HG03066 (cell line): ENCODE measurements at regions not wholly inside any gene's neighbourhood (a gene's known extent, or its start where the extent isn't known, plus 50 kb on each side); places are given as distances from the start of the nearest gene placed in this dataset.

Source experiments
- ATAC-seq: cut with Tn5 transposase; IDR thresholded peaks from one replicate; pipeline ENCODE4 v1.9.1; 2021; ENCODE audit warnings: low read depth; ENCODE audit not compliant: unreplicated experiment

DNA sequence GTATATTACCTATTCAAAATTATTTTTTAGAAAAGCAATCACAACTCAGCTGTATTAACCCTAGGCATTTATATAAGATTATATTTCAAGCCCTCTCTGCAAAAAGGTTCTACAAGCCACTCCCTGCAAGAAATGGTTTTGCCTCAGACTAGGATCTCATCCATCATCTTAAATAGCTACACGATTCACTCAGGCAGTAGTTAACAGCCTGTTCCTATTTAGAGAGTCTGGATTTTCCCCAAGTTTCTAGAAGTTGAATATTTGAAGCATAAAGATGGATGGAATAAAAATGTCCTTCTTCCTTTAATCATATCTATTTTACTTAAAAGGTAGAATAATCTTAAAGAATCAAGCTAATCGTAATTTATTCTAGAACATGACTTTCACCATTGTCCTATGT, 167.1 kb upstream of the STK17B start:
- no peak for ATAC-seq

DNA sequence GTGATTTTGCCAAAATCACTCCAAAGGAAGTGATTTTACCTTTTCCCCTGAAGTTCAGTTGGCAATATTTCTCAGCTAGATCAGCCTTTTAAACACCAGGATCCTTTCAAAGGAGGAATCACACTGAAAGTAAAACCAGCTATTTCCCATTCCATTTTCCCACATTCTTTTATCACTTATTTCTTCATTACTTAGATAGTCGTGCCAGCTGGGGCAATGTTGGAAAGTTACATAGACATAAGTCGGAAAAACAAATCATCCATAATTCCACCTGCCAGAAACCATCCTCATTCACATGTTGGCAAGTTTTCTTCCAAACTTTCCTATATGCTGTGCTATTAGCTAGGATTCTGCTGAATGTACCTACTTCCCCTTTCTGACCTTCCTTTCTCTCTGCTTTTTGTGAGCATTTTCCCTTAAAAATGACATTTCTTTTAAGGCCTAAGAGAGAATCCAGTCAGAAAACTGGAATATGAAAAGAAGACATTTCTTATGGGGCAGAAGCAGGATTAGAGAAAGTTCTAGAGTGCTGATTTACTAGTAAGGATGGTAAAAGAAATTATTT, 170.0 kb upstream of the STK17B start:
- ATAC-seq, result no peak

DNA sequence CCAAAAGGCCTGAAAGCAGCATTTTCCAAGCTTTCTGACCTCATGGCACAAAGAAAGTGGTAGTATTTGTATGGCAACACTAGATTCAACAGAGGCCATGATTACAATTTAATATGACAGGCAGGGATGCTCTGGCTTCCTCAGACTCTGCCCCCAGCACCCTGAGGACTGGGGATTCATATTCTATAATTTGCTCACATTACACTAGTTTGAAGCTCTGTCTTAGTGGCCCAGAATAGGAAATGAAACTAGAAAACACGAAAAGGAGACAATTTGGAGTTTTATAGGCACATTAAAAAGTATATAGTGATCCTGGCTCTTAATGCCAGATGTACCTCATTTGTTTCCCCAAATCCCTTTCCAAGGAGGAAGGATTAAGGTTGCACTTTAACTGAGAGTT, 173.0 kb upstream of the STK17B start:
- no peak for ATAC-seq

DNA sequence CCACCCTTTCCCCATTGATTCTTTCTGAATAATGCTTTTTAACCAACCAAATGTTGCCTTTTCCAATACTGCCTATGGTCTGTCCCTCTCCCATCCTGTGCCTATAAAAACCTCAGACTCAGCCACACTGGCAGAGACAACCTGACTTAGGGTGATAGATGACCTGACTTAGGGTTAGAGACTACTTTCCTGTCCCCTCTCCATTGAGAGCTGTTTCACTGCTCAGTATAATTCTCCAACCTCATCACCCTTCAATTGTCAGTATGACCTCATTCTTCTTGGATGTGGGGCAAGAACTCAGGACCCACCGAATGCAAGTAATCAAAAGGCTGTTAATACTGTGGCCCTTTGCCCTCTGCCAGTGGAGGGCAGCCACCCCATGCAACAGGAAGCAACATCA, 182.3 kb upstream of the STK17B start:
- no peak for ATAC-seq

DNA sequence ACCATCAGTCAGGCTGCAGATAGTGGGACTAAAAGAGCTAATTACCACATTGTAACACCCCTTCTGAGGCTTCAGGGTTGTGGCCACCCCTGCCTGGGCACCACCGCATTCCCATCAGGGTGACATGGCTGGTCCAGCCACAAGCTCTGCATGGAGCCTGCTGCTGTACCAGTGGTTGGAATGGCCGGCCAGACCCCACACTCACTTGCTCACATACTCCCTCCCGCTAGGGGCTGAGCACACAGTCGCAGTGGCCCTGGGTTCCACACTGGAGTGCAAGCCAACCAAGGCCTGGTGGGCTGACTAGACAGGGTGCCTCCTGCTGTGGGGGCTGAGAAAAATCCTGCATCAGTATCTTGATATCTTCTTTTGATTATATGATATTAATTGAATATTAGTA, 182.8 kb upstream of the STK17B start:
- no peak for ATAC-seq

DNA sequence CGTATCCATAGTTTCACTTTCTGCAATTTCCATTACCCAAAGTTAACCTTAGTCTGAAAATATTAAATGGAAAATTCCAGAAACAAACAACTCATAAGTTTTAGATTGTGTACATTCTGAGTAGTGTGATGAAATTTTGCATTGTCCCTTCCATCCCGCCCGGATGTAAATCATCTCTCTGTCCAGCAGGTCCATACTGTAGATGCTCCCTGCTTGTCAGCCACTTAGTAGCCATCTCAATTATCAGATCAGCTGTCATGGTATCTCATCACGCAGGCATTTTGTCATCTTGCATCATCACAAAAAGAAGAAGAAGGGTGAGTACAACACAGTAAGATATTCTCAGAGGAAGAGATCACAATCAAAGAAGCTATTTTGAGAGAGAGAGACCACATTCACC, 185.0 kb upstream of the STK17B start:
- no peak for ATAC-seq

DNA sequence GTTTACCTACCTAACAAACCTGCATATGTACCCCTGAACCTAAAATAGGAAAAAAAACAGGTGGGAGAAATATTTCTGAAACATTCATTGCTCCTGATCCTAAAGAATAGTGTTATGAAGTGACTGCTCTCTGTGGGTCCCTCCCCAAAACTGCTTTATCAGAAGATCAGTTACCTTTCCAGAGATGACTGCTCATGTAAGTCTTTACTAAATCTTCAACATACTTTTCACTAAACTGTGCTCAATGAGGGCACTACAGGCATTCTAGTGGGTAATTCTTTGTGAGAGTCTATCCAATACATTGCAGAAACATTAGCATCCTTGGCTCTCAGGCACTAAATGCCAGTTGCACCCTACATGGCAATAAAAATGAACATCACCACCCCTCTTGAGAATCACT, 189.3 kb upstream of the STK17B start:
- ATAC-seq, result no peak

DNA sequence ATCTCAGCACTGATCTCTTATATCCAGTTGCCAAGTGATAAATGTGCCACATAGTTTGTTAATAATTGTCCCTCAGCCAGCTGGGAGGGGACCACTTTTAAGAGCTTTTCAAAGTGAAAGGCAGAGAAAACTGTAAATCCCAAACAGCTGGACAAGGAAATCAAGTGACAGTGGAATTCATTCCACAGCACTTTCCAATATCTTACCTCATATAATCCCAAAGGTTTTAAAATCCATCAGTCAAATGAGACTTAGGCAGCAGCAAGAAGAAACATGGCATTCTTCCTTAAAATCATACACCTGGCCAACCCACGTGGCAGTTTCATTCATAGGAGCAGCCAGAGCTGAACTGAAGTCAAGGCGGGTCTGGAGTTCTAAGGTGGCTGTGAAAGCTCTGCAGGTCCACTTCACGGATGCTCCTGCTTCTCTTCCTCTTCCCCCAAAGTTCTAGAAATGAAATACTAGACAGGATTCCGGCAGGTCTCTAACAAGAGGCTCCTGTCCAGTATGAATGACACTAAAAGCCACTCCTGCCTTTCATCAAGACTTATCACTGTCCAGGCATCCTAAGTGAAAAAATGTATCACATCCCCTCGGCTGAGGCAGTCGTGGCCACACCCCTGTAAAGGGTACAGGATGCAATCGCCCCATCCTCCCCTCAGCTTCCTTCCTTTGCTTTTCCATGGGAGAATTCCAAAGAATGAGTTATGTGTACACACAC, 190.4 kb upstream of the STK17B start:
- ATAC-seq, result no peak

DNA sequence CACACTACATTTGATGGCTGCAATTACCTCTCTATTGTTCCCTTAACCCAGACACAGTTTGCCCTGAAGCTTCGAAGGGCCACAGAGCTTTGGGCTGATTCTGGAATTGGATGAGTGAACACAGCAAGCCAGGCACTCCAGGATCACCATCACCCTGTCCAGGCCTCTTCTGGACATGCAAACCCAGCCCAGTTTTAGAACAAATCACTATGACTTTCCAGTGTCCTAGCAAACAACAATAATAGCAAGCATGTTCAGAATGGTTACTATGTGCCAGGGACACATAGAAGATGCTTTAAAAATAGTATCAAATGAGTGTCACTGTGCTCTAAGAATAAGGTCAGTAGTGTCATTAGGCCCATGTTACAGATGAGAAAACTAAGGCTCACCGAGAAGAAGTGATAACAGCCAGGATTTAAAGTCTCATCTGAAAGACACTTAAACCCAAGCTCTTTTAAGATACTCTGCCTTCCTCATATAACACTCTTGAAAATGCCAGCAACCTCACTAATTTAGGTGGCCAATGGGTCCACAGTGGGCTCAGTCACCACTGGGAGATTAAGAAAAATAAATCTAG, 191.7 kb upstream of the STK17B start:
- no peak for ATAC-seq

DNA sequence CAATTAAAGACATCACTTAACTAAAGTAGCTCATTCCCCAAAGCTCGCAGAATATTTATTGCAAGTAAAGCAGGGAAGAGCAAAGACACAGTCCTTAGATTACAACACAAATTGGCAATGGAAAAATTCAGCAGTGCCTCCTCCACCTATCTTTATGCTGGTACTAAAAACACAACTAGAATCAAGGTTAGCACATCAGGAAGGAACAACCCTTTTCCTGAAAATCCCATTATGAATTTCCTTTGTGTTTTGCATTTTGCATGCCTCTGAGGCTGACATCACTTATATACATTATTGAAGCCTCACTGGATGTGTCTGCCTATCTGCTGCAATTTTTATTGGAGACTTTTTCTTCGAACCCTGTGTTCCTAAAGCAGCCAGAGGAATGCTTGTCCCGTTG, 193.8 kb upstream of the STK17B start:
- no peak for ATAC-seq

DNA sequence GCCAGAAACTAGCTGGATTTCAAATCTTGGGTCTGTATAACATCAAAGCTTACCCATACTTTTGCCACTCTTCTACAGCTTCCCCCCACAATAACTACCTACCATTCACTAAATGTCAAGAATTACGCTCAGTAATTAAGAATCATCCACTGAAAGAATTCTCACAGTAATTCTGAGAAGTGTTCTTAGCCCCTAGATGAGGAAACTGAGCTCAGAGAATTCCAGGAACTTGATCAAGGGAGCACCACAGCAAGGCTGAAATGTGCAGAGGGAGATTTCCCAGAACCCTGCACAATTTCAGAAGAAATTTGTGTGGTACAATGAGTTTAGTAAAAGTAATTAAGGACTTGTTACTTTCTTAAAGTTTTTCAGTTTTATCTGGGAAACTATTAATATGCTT, 194.5 kb upstream of the STK17B start:
- no peak for ATAC-seq

DNA sequence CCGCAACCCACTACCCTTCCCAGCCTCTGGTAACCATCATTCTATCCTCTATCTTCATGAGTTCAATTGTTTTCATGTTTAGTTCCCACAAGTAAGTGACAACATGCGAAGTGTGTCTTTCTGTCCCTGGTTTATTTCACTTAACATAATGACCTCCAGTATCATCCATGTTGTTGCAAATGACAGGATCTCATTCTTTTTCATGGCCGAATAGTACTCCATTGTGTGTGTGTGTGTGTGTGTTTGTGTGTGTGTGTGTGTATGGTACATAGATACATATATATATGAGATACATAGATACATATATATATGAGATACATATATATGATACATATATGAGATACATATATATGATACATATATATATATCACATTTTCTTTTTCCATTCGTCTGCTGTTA, 196.3 kb upstream of the STK17B start:
- no peak for ATAC-seq

DNA sequence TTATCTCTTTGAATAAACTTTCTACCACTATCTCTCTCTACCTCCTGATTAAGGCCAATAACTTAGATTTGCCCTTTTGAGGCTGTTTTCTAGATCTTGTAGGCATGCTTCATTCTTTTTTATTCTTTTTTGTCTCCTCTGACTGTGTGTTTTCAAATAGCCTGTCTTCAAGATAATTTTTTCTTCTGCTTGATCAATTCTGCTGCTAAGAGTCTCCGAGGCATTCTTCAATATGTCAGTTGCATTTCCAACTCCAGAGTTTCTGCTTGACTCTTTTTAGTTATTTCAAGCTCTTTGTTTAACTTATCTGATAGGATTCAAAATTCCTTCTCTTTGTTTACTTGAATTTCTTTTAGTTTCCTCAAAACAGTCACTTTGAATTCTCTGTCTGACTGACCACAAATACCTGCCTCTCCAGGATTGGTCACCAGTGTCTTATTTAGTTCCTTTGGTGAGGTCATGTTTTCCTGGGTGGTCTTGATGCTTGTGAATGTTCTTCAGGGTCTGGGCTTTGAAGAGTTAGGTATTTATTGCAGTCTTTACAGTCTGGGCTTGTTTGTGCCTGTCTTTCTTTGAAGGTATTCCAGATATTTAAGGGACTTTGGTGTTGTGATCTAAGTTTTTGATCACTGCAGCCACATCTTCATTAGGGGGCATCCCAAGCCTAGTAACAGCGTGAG, 197.3 kb upstream of the STK17B start:
- ATAC-seq, result no peak

DNA sequence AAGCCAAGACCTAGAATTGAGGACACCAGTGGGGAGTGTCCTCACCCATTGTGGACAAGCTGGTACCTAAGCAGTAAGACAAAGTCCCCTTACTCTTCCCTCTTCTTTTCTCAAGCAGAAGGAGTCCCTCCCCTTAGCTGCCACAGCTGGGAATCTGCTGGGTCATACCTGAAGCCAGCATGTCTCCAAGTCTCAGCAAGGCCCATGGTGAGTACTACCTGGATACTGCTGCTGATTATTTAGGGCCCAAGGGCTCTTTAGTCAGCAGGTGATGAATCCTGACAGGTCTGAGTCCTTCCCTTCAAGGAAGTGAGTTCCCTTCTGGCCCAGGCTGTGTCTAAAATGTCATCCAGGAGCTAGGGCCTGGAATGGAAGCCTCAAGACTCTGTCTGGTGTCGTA, 198.6 kb upstream of the STK17B start:
- no peak for ATAC-seq

DNA sequence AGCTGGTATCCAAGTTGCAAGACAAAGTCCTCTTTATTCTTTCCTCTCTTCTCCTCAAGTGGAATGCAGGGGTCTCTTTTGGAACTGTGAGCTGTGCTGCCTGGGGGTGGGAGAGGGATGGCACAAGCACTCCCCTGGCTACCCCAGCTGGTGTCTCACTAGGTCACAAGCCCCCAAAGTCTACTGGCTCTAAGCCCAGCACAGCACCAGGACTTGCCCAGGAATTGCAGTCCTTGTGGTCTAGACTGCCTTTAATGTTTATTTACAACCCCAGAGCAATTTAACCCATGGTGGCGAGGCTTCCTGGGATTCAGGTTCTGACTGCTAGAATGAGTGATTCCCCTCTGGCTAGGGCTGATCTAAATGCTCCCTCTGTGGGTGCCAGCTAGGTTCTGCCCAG, 199.0 kb upstream of the STK17B start:
- ATAC-seq, result no peak

DNA sequence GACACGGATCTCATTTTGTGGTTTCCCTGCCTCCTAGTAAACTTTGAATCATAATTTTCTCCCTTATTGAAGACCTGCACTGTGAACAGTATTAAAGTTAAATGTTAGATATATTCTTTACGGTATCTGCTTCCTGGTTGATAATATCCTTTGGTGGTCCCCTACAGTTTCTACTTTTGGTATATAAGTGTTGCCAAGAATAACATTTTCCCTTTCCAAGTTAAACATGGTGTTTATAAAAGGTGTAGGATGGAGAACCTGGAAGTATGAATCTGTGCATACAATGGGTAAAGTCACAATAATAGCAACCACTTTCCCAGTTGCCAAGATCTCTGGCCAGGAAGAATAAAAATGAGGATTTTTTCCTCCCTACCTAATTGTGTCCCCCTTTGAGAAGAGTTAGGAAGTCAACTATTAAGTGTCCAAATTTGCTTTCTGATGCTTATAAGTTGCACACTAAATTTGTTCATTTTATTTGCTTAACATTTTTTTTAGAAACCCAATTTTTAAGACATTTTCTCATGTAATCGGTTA, 201.0 kb upstream of the STK17B start:
- ATAC-seq, result no peak

DNA sequence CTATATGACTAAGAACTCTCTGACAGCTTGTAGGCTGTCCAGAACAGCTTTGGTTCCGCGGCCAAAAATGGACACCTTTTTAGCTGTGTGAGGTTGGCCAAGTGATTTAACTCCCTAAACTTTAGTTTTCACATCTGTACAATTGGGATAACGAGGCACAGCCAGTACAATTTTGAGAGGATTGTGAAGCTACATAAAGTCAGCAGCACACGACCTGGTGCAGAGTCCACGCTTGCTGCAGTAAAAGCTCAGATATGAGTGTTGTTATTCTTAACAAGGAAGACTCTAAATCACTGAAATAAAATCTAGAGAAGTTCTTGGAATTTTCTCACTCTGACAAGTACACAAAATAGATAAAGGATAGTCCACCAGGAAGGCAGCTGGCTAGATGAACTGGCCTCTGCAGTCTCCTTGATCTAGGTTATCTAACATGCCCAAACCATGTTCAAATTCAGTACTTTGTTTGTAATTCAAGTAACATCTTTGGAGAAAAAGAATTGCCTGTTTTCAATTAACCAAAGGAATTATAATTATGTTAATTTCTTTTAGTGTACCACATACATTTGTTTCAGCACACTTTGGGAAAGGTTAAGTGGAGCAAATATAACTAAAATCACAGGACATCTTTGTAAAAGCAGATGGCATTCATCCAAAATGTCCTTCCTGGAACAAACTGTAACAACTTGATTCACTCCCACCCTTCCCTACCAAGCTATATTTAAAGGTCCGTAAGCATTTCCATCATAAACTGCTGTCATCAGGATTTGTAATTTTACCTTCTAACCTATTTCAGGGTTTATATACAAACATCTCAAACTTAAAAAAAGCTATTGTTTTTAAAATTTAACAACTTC, 201.7 kb upstream of the STK17B start:
- no peak for ATAC-seq

DNA sequence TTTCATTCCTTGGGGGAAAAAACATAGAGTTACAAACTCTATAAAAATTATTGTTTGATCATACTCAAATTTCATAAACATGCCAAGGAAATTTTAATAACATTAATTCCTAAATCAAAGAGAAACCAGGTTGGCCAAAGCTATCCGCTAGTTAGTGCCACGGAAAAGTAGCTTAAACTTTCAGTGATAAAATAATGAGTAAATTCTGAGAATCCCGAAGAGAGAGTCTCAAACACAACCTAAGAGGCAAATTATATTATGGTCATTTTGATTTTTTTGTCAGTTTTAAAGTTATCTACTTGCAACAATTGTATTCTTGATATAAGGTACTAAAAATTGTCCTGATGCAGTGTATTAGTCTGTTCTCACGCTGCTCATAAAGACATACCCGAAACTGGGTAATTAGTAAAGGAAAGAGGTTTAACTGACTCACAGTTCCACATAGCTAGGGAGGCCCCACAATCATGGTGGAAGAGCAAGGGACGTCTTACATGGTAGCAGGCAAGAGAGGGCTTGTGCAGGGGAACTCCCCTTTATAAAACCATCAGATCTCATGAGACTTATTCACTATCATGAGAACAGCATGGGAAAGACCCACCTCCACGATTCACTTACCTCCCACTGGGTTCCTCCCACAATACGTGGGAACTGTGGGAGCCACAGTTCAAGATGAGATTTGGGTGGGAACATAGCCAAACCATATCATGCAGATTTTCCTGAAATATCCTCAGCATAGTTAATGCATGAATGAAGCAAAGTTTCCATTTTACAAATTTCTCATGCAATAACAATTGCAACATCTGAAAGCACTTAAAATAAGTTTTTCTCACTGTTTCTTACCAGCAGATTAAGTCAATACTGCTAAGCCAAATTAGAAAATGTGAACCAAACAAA, 205.9 kb upstream of the STK17B start:
- no peak for ATAC-seq

DNA sequence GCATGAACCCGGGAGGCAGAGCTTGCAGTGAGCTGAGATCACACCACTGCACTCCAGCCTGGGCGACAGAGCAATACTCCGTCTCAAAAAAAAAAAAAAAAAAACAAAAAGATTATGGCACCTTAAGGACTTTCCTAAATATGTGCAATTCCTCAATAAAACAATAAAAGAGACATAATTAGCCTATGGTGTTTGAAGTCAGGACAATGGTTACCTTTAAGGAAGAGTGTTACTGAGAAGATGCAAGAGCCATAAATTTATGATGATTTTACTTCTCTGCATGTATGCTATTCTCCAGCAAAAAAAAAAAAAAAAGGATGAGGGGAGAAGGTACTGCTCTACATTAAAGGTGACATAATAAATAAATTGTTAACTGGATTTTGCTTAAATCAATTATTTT, 208.2 kb upstream of the STK17B start:
- ATAC-seq, result no peak

DNA sequence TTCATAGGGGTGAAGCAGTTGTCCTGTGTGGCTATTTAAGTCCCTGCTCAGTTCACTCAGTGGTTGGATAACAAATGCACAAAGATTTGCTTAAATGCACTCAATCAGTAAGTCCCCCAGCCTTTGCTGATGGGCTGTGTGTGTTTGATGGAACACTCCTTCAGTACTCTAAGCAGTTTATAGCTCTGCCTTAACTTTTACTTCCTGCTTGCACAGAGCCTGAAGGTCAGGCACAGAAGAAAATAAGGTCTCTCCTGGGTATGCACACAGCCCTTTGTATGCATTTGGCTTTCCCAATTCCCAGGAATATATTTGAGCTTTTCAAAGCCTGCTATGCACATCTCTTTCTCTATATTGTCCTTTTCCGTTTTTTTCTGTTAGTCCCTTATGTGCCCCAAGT, 208.7 kb upstream of the STK17B start:
- ATAC-seq, result no peak
